ENCODE measurements at regions not wholly inside any gene's neighbourhood (a gene's known extent, or its start where the extent isn't known, plus 50 kb on each side); places are given as distances from the start of the nearest gene placed in this dataset.

- TF ChIP-seq, protein P1, sequence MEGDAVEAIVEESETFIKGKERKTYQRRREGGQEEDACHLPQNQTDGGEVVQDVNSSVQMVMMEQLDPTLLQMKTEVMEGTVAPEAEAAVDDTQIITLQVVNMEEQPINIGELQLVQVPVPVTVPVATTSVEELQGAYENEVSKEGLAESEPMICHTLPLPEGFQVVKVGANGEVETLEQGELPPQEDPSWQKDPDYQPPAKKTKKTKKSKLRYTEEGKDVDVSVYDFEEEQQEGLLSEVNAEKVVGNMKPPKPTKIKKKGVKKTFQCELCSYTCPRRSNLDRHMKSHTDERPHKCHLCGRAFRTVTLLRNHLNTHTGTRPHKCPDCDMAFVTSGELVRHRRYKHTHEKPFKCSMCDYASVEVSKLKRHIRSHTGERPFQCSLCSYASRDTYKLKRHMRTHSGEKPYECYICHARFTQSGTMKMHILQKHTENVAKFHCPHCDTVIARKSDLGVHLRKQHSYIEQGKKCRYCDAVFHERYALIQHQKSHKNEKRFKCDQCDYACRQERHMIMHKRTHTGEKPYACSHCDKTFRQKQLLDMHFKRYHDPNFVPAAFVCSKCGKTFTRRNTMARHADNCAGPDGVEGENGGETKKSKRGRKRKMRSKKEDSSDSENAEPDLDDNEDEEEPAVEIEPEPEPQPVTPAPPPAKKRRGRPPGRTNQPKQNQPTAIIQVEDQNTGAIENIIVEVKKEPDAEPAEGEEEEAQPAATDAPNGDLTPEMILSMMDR (IDR thresholded peaks at IDR 0.05; ENCODE audit: low read depth, low read length): no peak
- TF ChIP-seq EZH2phosphoT487 (IDR thresholded peaks at IDR 0.05; ENCODE audit: low read depth): no peak
These were observed 550.8 kb downstream of the IPMK start for GRCh38 chr10:57716884-57717283.

All from OCI-LY3 (cell line).